GM19452 (cell line): ENCODE measurements at regions not wholly inside any gene's neighbourhood (a gene's known extent, or its start where the extent isn't known, plus 50 kb on each side); places are given as distances from the start of the nearest gene placed in this dataset.

Experiments used
- ATAC-seq: cut with Tn5 transposase; IDR thresholded peaks from one replicate; pipeline ENCODE4 v1.9.1; 2021; ENCODE audit not compliant: unreplicated experiment

DNA sequence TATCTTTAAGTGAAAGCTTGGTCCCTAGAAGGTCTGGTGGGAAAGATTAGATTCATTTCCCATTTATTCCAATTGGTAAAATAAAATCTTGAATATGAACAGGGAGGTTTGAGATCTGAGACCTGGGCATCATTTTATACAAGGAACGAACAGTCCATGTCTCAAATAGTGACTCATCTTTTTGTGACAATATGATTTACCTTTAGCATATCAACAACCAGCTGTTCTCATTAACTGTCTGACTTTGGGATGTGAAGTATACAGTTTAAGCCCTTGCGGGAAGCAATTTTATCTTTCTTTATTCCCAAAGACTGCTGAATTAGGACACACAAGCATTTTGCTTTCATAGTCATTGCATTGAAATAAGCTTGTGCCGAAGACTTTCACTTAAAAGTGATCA, 691.6 kb downstream of the ETS1 start:
- no peak for ATAC-seq

- ATAC-seq, result no peak
These were observed 693.0 kb downstream of the ETS1 start for GRCh38 chr11:127894316-127894715.

- ATAC-seq, result no peak
These were observed 697.2 kb downstream of the ETS1 start for GRCh38 chr11:127890030-127890615.

DNA sequence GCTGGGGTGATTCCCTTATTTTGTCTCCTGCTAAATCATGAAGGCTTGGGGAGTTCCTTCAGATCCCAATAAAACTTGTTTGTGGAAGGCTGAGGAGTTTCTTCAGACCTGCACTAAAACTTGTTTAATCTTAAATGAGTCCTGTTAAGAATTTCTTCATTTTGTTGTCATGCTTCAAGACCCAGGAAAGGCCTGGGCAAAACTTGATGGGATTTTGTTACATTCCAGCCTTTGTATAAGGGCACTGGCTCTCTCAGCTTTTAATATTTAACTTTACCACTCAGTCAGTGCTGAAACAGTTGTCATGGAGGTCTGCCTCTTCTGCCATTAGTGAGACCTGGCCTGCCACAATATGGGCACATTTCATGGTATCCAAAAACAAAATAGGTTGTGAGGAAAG, 699.0 kb downstream of the ETS1 start:
- ATAC-seq, result no peak

DNA sequence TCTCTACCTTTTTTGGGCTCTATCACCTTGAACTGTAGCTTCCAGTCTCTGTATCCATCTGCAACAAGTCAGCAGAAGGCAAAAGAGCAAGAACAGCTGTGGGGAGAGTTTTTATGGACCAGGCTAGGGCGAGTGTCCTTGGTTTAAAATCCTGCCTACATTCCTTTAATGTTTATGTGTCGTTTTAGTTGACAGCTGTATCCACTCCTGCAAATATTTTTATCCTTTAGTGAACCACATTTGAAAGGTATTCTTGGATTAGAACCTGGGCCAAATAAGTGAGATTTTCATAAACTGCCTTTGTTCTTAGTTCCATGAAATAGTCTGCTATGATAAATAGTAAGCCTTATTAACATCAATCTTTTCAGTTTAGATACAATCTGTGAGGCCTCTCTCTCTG, 712.2 kb downstream of the ETS1 start:
- no peak for ATAC-seq

DNA sequence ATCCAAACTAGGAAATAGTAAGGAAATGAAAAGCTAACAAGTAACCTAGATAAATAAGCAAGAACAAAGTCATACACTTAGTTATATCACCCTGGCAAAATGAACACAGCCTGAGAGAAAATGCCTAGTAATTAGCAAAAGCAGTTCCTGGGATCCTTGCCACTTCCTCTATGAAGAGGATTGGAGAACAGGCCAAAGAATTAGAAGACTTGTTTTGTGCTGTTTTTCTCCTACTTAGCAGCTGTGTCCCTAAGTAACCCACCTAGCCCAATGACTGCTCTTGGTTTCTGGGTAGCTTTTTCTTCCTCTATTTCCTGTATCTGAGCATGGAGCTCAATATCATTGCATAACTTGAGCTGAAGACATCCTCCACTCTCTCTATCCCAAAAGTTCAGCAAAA, 713.9 kb downstream of the ETS1 start:
- ATAC-seq, result no peak

DNA sequence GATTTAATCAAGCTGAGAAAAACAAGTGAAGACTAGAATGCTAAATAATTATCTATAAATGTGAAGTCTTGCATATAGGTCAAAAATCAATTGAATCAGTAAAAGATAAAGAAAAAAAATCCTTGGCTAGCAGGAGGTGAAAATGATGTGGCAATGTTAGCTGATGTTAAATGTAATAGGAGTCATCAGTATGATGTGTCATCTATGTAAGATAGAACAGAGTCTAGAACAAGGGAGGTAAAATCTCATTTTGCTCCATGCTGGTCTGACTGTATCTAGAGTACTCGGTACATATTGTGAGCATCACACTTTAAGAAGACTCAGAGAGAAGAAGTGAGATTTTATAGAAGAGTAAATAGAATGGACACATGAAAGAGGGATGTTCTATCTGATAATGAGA, 721.2 kb downstream of the ETS1 start:
- no peak for ATAC-seq

DNA sequence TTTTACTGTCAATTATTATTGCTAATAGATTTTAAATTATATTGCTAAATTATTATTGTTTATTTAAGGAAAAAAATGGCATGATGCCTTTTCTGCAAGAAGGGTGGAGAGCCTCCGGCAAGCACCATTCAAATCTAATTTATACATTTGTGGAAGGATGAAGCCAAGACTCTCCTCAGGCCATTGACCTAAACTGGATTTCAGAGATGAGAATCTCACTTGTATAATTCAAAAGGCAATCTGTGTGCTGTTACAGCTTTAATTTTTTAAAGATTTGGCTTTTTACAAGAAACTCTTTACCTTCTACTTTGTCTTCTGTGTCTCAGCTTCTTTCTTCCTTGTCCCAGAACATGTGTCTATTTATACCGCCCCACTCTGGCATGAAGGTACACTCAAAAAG, 722.5 kb downstream of the ETS1 start:
- ATAC-seq, result no peak

GRCh38 chr11:127862406-127862805, 725.0 kb downstream of the ETS1 start:
- ATAC-seq, result no peak

GRCh38 chr11:127859941-127860354, 727.4 kb downstream of the ETS1 start:
- ATAC-seq, result no peak

DNA sequence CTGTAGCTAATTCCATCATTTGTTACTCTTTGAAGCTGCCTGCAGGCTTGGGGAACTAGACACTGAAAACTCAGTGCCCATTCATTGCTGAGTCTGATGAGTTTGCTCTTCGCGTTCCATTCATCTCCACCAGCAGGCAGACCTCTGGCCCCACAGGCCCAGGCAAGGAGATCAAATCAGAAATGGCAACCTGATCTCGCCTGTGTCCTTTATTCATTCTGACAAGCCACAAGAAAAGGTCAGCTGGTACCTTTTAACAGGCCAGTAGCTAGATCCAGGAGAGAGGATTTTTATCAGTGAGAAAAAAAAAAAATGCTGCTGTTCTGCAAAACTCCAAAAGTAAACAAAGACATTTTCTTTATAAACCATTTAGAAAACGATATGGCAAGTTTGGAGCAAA, 742.5 kb downstream of the ETS1 start:
- no peak for ATAC-seq

DNA sequence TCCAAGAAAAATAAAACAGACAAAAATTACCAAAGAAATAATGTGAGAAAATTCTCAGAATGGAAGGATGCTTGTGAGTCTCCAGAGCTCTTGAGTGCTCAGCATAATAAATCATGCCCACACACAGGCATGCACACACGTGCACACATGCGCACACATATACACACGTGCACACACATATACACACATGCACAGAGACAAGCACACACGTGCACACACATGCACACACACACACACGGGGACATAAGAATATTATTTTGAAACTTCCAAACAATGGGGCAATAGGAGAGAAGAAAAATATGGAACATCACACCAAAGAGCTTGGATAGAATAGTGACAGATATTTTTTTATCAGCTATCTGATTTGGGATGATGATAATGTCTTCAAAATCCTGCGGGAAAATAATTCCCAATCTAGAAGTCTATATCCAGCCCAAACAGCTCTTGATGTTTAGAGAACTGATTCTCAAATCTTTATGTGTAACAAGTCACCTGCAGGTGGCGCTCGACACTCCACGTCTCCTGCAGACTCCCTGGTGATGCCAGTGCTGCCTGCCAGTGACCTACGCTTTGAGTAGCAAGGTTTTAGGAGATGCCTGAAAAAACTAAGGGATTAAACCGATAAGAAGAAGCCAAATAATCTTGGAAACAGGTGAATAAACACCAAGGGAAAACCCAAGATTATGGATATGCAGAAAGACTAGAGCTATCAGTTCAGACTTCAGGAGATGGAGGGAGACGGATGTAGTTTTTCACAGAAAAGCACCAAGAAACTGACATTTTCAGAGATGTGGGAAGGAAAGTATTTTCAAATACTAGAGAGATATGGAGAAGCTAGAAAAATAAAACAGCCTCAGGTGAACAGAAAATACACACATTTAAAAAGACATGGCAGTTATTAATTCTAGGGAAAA, 743.6 kb downstream of the ETS1 start:
- peak; percentile 73 for ATAC-seq

GRCh38 chr11:127825183-127825582, 762.2 kb downstream of the ETS1 start:
- ATAC-seq, result no peak

GRCh38 chr11:127818625-127819024, 768.7 kb downstream of the ETS1 start:
- ATAC-seq, result no peak

GRCh38 chr11:127816962-127817361, 770.4 kb downstream of the ETS1 start:
- ATAC-seq, result no peak

DNA sequence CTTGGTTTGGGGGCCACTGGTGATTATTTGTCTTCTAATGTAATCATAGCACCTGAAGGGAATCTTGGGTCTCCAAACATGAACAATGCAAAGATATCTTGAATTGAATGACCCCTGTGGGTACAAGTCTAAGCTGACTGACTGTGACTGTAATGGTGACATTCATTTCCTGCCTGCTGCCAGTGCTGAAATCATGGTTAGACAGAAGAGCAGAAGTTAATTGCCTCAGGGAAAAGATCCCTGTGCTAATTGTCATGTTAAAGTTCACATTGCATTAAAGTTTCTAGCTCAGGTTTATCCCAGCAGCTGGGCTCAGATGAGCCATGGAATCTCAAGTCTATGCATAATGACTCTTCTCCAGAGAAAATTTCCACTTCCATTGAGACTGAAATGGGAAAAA, 772.0 kb downstream of the ETS1 start:
- ATAC-seq, result no peak

- ATAC-seq, result no peak
These were observed 780.9 kb downstream of the ETS1 start for GRCh38 chr11:127806501-127806900.

- ATAC-seq, result no peak
These were observed 781.6 kb downstream of the ETS1 start for GRCh38 chr11:127805771-127806170.

GRCh38 chr11:127804747-127805400, 782.5 kb downstream of the ETS1 start:
- no peak for ATAC-seq

- ATAC-seq, result no peak
These were observed 783.6 kb downstream of the ETS1 start for GRCh38 chr11:127803755-127804154.

- ATAC-seq, result no peak
These were observed 786.2 kb downstream of the ETS1 start for GRCh38 chr11:127800989-127801688.
